ENCODE measurements at regions not wholly inside any gene's neighbourhood (a gene's known extent, or its start where the extent isn't known, plus 50 kb on each side); places are given as distances from the start of the nearest gene placed in this dataset.

- TF ChIP-seq CTCF (IDR thresholded peaks at IDR 0.05) (no peak), POLR2A (IDR thresholded peaks at IDR 0.05) (no peak), EP300 (IDR thresholded peaks at IDR 0.05; ENCODE audit: low read depth) (no peak)
Observed at GRCh38 chr18:61637905-61638595, 254.8 kb downstream of the RNF152 start.
